Astrocyte (in vitro differentiated cells and primary cell): ENCODE measurements at regions not wholly inside any gene's neighbourhood (a gene's known extent, or its start where the extent isn't known, plus 50 kb on each side); places are given as distances from the start of the nearest gene placed in this dataset.

Source experiments
- CTCF ChIP-seq: IDR thresholded peaks from 2 replicates; pipeline ENCODE4 v1.5.1; 2011; ENCODE audit warnings: low read depth, mild to moderate bottlenecking, inconsistent platforms, low read length, moderate library complexity; ENCODE audit not compliant: insufficient read depth
- EZH2 ChIP-seq: IDR thresholded peaks from 2 replicates; pipeline ENCODE4 v1.6.1; 2012; ENCODE audit warnings: mild to moderate bottlenecking, low read length, inconsistent platforms; ENCODE audit not compliant: insufficient read depth

GRCh38 chr3:181486141-181486885 is 225.4 kb upstream of the SOX2 start:
- TF ChIP-seq CTCF (no peak), EZH2 (no peak)
